Adrenal gland (tissue), 9 donors: ENCODE measurements at regions not wholly inside any gene's neighbourhood (a gene's known extent, or its start where the extent isn't known, plus 50 kb on each side); places are given as distances from the start of the nearest gene placed in this dataset.

Source experiments
- DNase-seq, 7 donors: peaks; one replicate each; pipeline ENCODE4 v3.0.0-alpha.2; 2019 to 2020
- H3K27ac ChIP-seq, 5 donors: fragments of 200-600 bp; sonication (generic) in 4 of 5; 1 replicate in 3 of 5; 2 replicates in 2 of 5; pipeline versions ENCODE4 v1.5.1 to v1.8.0; 2016 to 2020; ENCODE audit warnings: mild to moderate bottlenecking in 1 of 5
- H3K27me3 ChIP-seq: fragments of 200-600 bp; 2 replicates; pipeline ENCODE4 v1.8.0; 2021
- H3K36me3 ChIP-seq, 2 donors: fragments of 200-600 bp; replicated peaks in 1 of 2; 1 replicate in 1 of 2; 2 replicates in 1 of 2; pipeline versions ENCODE4 v1.5.1 to v1.8.0; 2018 to 2022
- H3K4me1 ChIP-seq, 2 donors: fragments of 200-600 bp; replicated peaks in 1 of 2; 1 replicate in 1 of 2; 2 replicates in 1 of 2; pipeline versions ENCODE4 v1.5.1 to v1.8.0; 2018 to 2021
- H3K4me3 ChIP-seq, 4 donors: fragments of 200-600 bp; sonication (generic) in 3 of 4; one replicate each; pipeline ENCODE4 v1.5.1; 2016 to 2018
- H3K9me3 ChIP-seq, 3 donors: fragments of 200-600 bp; sonication (generic) in 1 of 3; replicated peaks in 1 of 3; 1 replicate in 2 of 3; 2 replicates in 1 of 3; pipeline versions ENCODE4 v1.5.1 to v1.8.0; 2016 to 2021
- CTCF ChIP-seq, 6 experiments: fragments of 450-650 bp in 4 of 6; fragments of 200-600 bp in 2 of 6; sonication (generic) in 1 of 6; IDR thresholded peaks; 1 replicate in 5 of 6; 2 replicates in 1 of 6; pipeline versions ENCODE4 v1.5.1 to v1.8.0; 2016 to 2021; ENCODE audit warnings: antibody characterized with exemption in 6 of 6, mild to moderate bottlenecking in 2 of 6, moderate library complexity in 1 of 6
- POLR2A ChIP-seq, 2 donors: fragments of 450-650 bp; IDR thresholded peaks; one replicate each; pipeline ENCODE4 v1.6.1; 2017; ENCODE audit warnings: antibody characterized with exemption in 2 of 2, mild to moderate bottlenecking in 2 of 2, moderate library complexity in 1 of 2
- WGBS, 4 donors: extraction: QIAGEN DNeasy Blood & Tissue Kit in 2 of 4; methylation state at CpG; one replicate each; pipeline versions ENCODE4 v1.1.5 to v1.1.7; 2013 to 2017; 5-methylcytosine and 5-hydroxymethylcytosine counted together
- intact Hi-C, 2 donors: fragments of 100-400 bp; cut with DNase I; formaldehyde crosslinking; loops; one replicate each; pipeline versions ENCODE4 v1.14.1 to v1.15.0; 2022 to 2023
- small RNA-seq, 2 donors: library from RNA; depleted of rRNA; stranded (forward); fragments of <200 nt; gene quantifications; one replicate each; pipeline ENCODE3, GENCODE V24; 2016
- donor health status: healthy with polysubstance abuse.
- donor health status: Bipolar disorder and iron deficiency.
- donor health status: DM: yes; HTN: yes; CAD: no.
- donor health status: DM: no; HTN: no; CAD: no.
- donor health status: DM: no; HTN: no; CAD: no.

DNA sequence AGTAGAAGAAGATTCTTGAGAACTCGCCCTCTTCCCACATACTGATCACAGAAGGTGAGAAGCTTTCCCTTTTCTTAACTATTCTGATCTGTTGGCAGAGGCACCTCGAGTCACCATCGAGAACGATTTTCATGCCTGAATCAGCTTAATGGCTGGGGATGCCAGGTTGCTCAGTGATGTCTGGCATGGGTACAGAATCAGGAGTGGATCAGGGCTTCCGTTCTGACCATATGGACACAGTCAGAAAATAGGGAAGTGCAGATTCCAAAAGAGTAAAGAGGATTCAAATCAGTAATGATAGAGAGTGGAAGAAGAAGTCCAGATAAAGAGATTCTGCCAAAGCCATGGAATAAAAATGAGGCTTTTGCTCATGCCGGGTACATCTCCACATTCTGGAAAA is 52.0 kb upstream of the GRB10 start:
- no peaks in the 10 kb centered on the region for H3K36me3 ChIP-seq
- TF ChIP-seq POLR2A (IDR thresholded peaks at IDR 0.05) (no peak), CTCF (IDR thresholded peaks at IDR 0.05) (no peak)
- no peaks in the 10 kb centered on the region for H3K9me3 ChIP-seq
- no peaks in the 10 kb centered on the region for H3K27me3 ChIP-seq
- peaks cover 0 to 9% of the 10 kb centered on the region in 2 donors for H3K4me1 ChIP-seq
- no peak overlapping the region for H3K27ac ChIP-seq
- H3K4me3 ChIP-seq, result no peak overlapping the region
- no peak for DNase-seq
- intact Hi-C loops, result no loop called here
- WGBS, 4 donors, result 83 to 91% (median 86%) methylated on average over 6 of the region's 6 CpGs

GRCh38 chr7:50834031-50834535 is 51.4 kb upstream of the GRB10 start:
- Histone ChIP-seq H3K27me3 (no peaks in the 10 kb centered on the region), H3K4me1 (peaks cover 0 to 4% of the 10 kb centered on the region in 2 donors), H3K27ac (no peak overlapping the region), H3K9me3 (no peaks in the 10 kb centered on the region), H3K4me3 (no peak overlapping the region), H3K36me3 (no peaks in the 10 kb centered on the region)
- TF ChIP-seq POLR2A (IDR thresholded peaks at IDR 0.05), result no peak
- no peak for TF ChIP-seq CTCF (IDR thresholded peaks at IDR 0.05)
- WGBS, 4 donors, result 76 to 100% (median 79%) methylated on average over 1 of the region's 1 CpG
- intact Hi-C loops, result no loop called here
- DNase-seq, result no peak

GRCh38 chr7:50832744-50833143 is 50.0 kb upstream of the GRB10 start:
- no peak for TF ChIP-seq CTCF (IDR thresholded peaks at IDR 0.05)
- DNase-seq, result no peak
- H3K36me3 ChIP-seq, result no peaks in the 10 kb centered on the region
- H3K4me1 ChIP-seq, result no peaks in the 10 kb centered on the region
- intact Hi-C loops, result no loop called here
- no peak overlapping the region for H3K27ac ChIP-seq
- H3K9me3 ChIP-seq, result no peaks in the 10 kb centered on the region
- 63 to 76% (median 74%) methylated on average over 3 of the region's 3 CpGs for WGBS, 4 donors
- H3K4me3 ChIP-seq, result no peak overlapping the region
- H3K27me3 ChIP-seq, result no peaks in the 10 kb centered on the region

Small RNA genes in the stretch of these regions (small RNA-seq; reads per million reads assigned to genes)
- gene AC009296.1 (0 reads per million in 2 donors), gene RF00394 (0 reads per million in 2 donors)
